Activated CD4-positive, alpha-beta T cell treated with anti-CD3 and anti-CD28 coated beads, Interleukin-2, amount 50 U/mL, for 4 hours (primary cell): ENCODE measurements at regions not wholly inside any gene's neighbourhood (a gene's known extent, or its start where the extent isn't known, plus 50 kb on each side); places are given as distances from the start of the nearest gene placed in this dataset.

Experiments used
- DNase-seq, 2 experiments: peaks; one replicate each; pipeline ENCODE4 v3.0.0-alpha.2; 2020

- DNase-seq, result no peak
Observed at GRCh38 chr9:20040991-20041696, 252.3 kb upstream of the SLC24A2 start.

- DNase-seq, result no peak
Observed at GRCh38 chr9:20037699-20038098, 248.9 kb upstream of the SLC24A2 start.

DNA sequence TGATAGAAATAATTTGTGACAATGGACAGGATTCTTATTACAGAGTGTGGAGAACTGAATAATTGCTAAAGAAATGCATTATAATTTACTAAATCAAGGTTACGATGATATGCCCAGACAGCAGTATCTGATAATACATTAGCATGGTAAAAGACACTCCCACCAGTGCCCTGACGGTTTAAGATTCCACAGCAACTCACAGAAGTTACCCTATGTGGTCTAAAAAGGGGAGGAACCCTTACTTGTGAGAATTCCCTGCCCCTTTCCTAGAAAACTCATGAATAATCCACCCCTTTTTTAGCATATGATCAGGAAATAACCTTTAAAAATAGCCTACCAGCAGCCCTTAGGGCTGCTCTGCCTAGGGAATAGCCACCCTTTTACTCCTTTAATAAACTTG lies 244.7 kb upstream of the SLC24A2 start:
- DNase-seq, result no peak

DNA sequence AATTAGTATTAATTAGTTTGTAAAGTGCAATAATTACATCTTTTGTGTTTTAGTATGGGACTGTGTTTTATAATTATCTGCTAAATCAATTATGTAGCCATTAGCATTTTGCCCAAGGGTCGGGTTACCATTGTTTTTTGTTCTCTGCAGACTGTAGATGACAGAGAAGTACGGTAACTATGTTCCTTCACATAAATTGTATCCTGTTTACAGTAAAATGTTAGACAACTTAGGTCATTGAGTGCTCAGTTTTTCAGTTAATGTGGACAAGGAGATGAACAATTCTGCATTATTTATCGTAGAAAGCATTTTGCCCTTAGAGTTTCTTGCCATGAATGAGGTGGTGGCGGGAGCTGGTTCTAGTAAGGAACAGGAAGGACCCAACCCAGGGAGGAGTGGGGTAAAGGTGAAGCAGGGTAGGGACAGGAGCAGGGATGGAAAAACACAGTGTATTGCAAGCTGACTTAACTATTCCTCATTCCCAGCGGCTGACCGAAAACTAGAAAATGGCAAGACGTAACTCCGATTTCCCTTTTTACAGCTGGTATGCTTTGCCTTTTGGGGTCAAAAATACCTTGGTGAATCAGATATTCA lies 243.7 kb upstream of the SLC24A2 start:
- no peak for DNase-seq

GRCh38 chr9:20031836-20032235 lies 243.0 kb upstream of the SLC24A2 start:
- DNase-seq, result no peak

GRCh38 chr9:20030671-20031070 lies 241.8 kb upstream of the SLC24A2 start:
- no peak for DNase-seq

- no peak for DNase-seq
Observed at GRCh38 chr9:20030221-20030620, 241.4 kb upstream of the SLC24A2 start.

GRCh38 chr9:20028849-20029231 lies 240.0 kb upstream of the SLC24A2 start:
- DNase-seq, result no peak

GRCh38 chr9:20028192-20028848 lies 239.5 kb upstream of the SLC24A2 start:
- no peak for DNase-seq

- no peak for DNase-seq
Observed at GRCh38 chr9:20023961-20024571, 235.2 kb upstream of the SLC24A2 start.

- DNase-seq, result no peak
Observed at GRCh38 chr9:20023210-20023905, 234.5 kb upstream of the SLC24A2 start.

GRCh38 chr9:20022410-20022809 lies 233.6 kb upstream of the SLC24A2 start:
- no peak for DNase-seq

DNA sequence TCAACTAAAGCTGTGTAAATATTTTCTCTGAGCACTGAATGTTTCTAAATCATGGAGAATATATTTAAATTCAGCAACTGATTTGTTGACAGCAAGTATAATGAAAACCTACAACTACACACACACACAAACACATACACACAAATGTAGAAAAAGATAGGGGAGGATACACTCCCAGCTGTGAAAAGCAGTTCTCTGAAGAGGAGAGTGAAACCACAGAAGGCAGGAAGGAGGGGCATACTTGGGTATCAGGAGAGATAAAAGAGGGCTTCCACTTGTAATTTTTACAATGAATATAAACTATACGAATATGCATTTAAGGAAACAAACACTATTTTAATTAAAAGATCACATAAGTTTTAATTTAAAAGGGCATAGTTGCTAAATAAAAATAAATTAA lies 227.8 kb upstream of the SLC24A2 start:
- no peak for DNase-seq

GRCh38 chr9:20015427-20015931 lies 226.6 kb upstream of the SLC24A2 start:
- no peak for DNase-seq

GRCh38 chr9:20014168-20014567 lies 225.3 kb upstream of the SLC24A2 start:
- no peak for DNase-seq

DNA sequence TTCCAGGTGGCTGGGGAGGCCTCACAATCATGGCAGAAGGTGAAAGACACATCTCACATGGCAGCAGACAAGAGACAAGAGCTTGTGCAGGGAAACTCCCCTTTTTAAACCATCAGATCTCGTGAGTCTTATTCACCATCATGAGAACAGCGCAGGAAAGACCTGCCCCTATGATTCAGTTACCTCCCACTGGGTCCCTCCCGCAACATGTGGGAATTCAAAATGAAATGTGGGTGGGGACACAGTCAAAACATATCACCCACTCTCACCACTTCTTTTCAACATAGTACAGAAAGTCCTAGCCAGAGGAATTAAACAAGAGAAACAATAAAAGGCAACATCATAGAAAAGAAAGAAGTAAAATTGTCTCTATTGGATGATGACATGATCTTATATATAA lies 223.4 kb upstream of the SLC24A2 start:
- DNase-seq, result no peak

GRCh38 chr9:20009606-20010005 lies 220.8 kb upstream of the SLC24A2 start:
- no peak for DNase-seq

GRCh38 chr9:20002011-20002410 lies 213.2 kb upstream of the SLC24A2 start:
- DNase-seq, result no peak

DNA sequence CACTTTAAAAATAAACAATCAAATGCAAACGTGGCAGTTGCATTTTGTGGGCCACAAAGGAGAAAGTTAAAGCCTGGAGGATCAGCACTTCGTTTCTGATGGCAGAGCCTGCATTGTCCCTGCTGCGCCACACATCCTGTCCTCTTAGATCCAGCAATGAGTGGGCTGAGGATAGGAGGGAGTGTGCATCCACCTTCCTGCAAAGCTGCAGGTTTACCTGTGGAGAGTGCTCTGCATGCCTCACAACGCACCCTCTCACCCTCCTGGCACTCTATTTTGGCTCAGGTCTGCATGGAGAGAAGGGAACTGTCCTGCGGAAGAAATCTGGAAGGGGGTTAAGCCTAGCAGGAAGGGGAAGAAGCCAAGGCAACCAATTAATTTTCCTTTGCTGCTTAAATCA lies 212.2 kb upstream of the SLC24A2 start:
- no peak for DNase-seq

- no peak for DNase-seq
Observed at GRCh38 chr9:19999491-20000057, 210.7 kb upstream of the SLC24A2 start.

DNA sequence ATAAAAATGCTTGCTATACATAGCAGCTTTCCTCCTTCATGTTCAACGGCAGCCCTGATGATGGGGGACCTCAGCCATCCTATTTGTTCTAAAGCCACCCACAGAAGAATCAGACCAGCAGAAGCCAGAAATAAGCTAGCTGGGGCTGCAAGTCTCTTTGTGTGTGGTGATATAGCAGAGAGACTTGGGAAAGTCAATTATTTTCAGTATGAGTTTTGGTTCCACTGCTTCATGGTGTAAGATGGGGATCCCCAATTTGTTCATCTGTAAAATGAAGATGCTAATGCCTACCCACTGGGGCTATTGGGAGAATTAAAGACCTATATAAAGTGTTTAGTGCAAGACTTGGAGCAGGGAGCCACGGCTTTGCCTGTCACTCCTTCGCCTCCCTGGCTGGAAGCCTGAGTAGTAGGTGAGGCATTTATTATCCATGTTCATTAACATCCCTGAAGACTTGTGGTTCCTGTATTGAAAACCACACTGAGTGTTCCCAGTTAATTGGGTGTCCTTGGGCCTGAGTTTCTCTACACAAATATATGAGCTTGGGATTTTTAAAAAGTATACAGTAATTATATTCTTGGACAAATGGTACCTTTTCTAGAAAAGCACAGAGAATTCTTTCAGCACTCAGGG lies 210.1 kb upstream of the SLC24A2 start:
- DNase-seq, result no peak

DNA sequence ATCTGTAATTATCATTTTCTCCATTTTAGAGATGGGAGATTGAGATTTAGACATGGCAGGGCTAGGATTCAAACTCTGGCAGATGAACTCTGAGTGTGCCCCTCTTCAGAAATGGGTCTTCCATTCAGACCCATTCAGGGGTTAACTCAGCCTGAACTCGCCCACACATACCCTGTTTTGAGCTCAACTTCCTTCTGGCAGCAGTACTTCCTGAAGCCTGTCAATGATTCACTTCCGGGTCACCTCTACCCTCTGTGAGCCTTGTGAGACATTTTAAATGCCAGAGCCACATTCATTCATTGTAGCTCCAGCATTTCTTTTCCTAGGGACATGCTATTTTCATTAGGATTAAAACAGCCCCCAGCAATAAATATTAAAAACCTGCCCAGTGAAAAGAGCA lies 209.3 kb upstream of the SLC24A2 start:
- DNase-seq, result no peak
